AG09309 (cell line): ENCODE measurements at regions not wholly inside any gene's neighbourhood (a gene's known extent, or its start where the extent isn't known, plus 50 kb on each side); places are given as distances from the start of the nearest gene placed in this dataset.
A peak's percentile ranks its signal among the peaks of the same experiment; 100 is the strongest.

Experiments
- DNase-seq: peaks from one replicate; pipeline ENCODE4 v3.0.0-alpha.2; 2010; ENCODE audit warnings: low read depth
- H3K4me3 ChIP-seq: 2 replicates; pipeline ENCODE4 v1.5.1; 2011; ENCODE audit warnings: mild to moderate bottlenecking, low read depth, low read length, moderate library complexity; ENCODE audit not compliant: control insufficient read depth
- TF ChIP-seq, protein P1 (sequence below): IDR thresholded peaks from 2 replicates; pipeline ENCODE4 v1.5.1; 2011; ENCODE audit warnings: mild to moderate bottlenecking, low read depth, low read length, inconsistent platforms; ENCODE audit not compliant: insufficient read depth, control insufficient read depth; ENCODE audit errors: missing control alignments

DNA sequence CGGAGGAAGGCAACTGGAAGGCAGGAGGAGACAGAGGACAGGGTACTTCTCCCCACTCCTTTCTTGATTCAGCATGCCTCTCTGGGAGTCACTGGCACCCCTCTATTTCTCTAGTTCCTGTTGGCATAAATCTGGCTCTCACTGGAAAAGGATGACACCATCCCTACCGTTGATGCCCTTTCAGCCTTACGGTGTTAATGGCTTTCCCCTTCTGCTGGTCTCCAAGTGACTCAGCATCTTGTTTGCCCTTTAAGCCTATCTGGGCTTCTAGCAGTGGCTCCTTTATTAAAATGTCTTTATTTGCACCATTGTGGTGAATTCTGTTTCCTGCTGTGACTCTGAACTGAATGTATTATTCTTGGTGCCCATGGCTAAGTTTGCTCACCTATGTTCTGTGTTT, 227.3 kb upstream of the GLRA1 start:
- DNase-seq = no peak
- TF ChIP-seq, protein P1, sequence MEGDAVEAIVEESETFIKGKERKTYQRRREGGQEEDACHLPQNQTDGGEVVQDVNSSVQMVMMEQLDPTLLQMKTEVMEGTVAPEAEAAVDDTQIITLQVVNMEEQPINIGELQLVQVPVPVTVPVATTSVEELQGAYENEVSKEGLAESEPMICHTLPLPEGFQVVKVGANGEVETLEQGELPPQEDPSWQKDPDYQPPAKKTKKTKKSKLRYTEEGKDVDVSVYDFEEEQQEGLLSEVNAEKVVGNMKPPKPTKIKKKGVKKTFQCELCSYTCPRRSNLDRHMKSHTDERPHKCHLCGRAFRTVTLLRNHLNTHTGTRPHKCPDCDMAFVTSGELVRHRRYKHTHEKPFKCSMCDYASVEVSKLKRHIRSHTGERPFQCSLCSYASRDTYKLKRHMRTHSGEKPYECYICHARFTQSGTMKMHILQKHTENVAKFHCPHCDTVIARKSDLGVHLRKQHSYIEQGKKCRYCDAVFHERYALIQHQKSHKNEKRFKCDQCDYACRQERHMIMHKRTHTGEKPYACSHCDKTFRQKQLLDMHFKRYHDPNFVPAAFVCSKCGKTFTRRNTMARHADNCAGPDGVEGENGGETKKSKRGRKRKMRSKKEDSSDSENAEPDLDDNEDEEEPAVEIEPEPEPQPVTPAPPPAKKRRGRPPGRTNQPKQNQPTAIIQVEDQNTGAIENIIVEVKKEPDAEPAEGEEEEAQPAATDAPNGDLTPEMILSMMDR = no peak
- H3K4me3 ChIP-seq = no peak overlapping the region

DNA sequence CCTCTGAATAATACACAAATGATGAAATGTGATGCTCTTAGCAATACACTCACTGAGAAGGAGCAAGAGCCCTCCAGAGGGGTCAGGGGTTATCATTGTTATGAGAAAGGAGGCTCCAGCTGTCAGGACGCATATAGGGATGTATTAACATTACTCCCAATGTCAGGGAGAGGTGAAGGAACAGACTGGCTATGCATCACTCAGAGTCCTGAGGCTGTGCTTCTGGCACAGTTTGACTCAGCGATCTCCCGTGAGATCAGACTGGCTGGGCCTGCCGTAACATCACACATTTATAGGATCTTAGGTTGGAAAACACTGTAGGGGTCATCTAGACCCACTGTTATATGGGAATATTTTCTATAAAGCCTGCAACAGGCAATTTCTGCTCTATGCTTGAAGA, 226.5 kb upstream of the GLRA1 start:
- no peak overlapping the region for H3K4me3 ChIP-seq
- no peak for DNase-seq
- TF ChIP-seq, protein P1 = no peak

DNA sequence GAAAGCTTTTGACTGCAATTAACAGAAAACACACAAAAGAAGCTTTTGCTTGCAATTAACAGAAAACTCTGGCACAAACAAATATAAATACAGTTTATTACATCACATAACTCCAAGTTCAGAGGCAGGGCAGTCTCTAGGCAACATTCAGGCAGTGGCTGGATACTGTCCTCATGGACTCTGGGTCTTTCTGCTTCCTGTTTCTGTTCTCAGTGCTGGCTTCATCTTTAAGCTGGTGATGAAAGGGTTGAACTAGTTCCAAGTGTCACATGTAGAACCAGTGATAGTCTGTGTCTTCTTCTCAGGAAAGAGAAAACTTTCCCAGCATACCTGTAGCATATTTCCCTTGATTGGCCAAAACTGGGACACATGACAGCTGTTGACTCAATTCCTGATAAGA, 222.6 kb upstream of the GLRA1 start:
- TF ChIP-seq, protein P1 = no peak
- no peak overlapping the region for H3K4me3 ChIP-seq
- no peak for DNase-seq

DNA sequence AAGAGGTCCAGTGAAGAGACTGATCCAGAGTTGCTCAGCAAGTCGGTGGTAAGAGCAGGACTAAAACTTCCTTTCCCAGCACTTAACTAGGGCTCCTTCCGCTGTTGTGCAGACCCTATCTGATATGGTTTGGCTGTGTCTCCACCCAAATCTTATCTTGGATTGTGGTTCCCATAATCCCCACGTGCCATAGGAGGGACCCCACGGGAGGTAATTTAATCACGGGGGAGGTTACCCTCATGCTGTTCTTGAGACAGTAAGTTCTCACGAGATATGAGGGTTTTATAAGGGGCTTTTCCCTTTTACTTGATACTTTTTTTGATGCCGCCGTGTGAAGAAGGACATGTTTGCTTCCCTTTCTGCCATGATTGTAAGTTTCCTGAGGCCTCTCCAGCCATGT, 221.9 kb upstream of the GLRA1 start:
- TF ChIP-seq, protein P1 = no peak
- H3K4me3 ChIP-seq = no peak overlapping the region
- DNase-seq = no peak

DNA sequence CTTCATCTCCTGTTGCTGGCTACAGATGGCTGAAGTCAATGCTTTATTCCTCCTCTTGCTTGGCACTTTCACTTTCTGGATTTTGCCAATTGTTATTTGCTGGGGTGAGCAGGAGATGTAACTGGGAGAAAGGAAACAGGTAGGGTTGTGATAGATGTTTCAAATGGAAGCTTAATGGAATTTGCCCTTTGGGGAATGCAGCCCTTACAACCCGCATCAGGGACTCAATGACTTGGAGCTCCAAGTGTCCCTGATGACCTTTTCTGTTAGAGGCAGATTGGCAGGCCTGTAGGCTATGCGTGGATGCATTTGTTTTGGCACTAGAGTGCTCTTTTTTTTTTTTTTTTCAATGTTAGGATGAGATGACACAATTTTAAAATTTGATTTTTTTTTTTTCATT, 219.9 kb upstream of the GLRA1 start:
- no peak for DNase-seq
- no peak overlapping the region for H3K4me3 ChIP-seq
- TF ChIP-seq, protein P1 = no peak

DNA sequence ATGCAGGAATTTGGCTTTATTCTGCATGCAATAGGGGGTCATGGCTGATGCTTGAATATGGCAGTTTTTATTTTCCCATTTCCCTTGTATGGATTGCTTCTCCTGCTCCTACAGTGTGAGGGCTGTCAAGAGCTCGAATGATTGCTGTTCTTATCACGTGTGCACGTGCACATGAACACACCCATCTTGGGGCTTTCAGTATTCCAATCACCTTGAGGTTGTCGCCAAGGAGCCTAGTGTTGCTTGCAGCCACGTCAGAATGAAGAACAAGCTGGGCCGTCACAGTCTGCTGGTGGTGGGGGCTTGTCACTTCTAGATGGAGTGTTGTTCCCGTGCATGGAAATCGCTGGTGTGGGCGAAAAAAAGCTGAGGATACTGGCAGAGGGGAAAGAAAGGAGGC, 219.4 kb upstream of the GLRA1 start:
- no peak overlapping the region for H3K4me3 ChIP-seq
- TF ChIP-seq, protein P1 = no peak
- DNase-seq = no peak

DNA sequence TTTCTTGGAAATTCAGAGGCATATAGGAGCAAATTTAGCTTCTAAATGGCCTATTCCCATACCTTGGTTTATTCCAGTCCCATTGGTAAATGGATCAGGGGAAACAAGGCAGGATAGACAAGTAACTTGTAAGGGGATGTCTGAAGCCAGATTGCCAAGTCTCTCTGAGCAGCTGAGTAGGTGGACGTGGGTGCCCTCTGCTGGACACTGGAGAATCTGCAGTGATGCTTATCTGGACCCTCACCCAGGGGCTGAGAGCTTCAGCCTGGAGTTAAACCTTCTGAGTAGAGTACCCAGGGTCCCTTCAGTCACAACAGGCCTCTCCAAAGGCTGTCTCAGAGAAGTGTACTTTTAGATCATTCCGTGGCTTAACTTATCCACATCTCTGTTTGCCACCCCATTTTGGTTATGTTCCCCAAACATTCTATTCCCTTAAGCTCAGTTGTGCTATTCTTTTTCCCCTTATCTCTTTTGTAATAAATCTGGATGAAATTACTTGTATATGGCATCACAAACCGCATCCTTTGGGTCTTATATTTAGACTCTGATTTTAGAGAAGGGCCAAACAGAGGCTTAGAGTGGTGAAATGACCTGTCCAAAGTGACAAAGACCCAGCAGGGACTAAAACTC, 218.3 kb upstream of the GLRA1 start:
- no peak overlapping the region for H3K4me3 ChIP-seq
- DNase-seq = peak; percentile 13
- TF ChIP-seq, protein P1 = peak; percentile 89
